OCI-LY3 (cell line): ENCODE measurements at regions not wholly inside any gene's neighbourhood (a gene's known extent, or its start where the extent isn't known, plus 50 kb on each side); places are given as distances from the start of the nearest gene placed in this dataset.

ENCODE experiments used
- H2AFZ ChIP-seq: fragments of 200-600, 300-600 bp; shearing (Covaris generic); 2 replicates; pipeline ENCODE4 v1.6.0; 2014; ENCODE audit warnings: antibody characterized with exemption, low read depth, low read length
- H3K27ac ChIP-seq: fragments of 200-600, 300-600 bp; sonication (generic); 2 replicates; pipeline ENCODE4 v1.5.1; 2014; ENCODE audit warnings: mild to moderate bottlenecking, low read length, moderate library complexity, mixed read lengths
- H3K27me3 ChIP-seq: fragments of 200-600, 300-600 bp; sonication (generic); 2 replicates; pipeline ENCODE4 v1.6.1; 2014; ENCODE audit warnings: low read depth, low read length, mixed read lengths
- H3K36me3 ChIP-seq: fragments of 200-600, 300-600 bp; sonication (generic); replicated peaks from 2 replicates; pipeline ENCODE3; 2014; ENCODE audit warnings: low read depth, low read length, mixed read lengths
- H3K4me1 ChIP-seq: fragments of 300-600, 200-600 bp; sonication (generic); 2 replicates; pipeline ENCODE4 v1.6.1; 2014; ENCODE audit warnings: low read length, mixed read lengths
- H3K4me2 ChIP-seq: fragments of 200-600, 300-600 bp; sonication (generic); 2 replicates; pipeline ENCODE4 v1.6.1; 2014; ENCODE audit warnings: low read length, mixed read lengths
- H3K4me3 ChIP-seq: fragments of 300-600, 200-600 bp; sonication (generic); 2 replicates; pipeline ENCODE4 v1.5.1; 2014; ENCODE audit warnings: antibody characterized with exemption, mild to moderate bottlenecking, low read length, moderate library complexity
- H3K79me2 ChIP-seq: fragments of 300-600, 200-600 bp; shearing (Covaris generic); 2 replicates; pipeline ENCODE4 v1.6.1; 2014; ENCODE audit warnings: mild to moderate bottlenecking, low read length, mixed read lengths
- H3K9ac ChIP-seq: fragments of 300-600, 200-600 bp; shearing (Covaris generic); 2 replicates; pipeline ENCODE4 v1.6.0; 2014; ENCODE audit warnings: mild to moderate bottlenecking, low read length, moderate library complexity
- H3K9me3 ChIP-seq: fragments of 200-600, 300-600 bp; shearing (Covaris generic); 2 replicates; pipeline ENCODE4 v1.6.1; 2014; ENCODE audit warnings: low read length, mixed read lengths; ENCODE audit not compliant: insufficient read depth
- H4K20me1 ChIP-seq: fragments of 200-600, 300-600 bp; sonication (generic); 2 replicates; pipeline ENCODE4 v1.6.1; 2016; ENCODE audit warnings: low read length, mixed read lengths; ENCODE audit not compliant: insufficient read depth
- EZH2phosphoT487 ChIP-seq: fragments of 200-600 bp; shearing (Covaris generic); IDR thresholded peaks from 2 replicates; pipeline ENCODE4 v1.6.1; 2018; ENCODE audit warnings: antibody characterized with exemption, mixed run types, low read depth
- TF ChIP-seq, protein P1 (sequence below): fragments of 200-600, 300-600 bp; sonication (generic); IDR thresholded peaks from 2 replicates; pipeline ENCODE4 v1.5.1; 2014; ENCODE audit warnings: antibody characterized with exemption, low read length, low read depth

DNA sequence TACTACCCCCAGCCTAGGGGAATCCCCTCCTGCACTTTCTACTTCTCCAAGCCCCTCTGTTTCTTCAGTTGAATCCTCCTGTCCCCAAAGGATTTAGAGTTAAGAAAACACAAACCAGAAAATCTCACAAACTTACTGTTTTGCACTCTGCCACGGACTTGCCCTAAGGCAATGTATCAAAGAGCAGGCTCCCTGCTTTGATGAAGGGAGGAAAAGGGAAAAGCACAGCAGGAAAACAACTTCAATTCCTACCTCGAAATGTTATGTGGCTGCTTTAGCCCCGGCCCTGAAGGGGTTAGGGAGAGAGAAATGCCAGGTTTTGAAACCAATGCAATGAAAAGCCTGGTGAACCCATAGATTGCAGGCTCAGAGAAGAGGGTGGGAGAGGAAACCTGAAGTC, 254.7 kb downstream of the MAN2A1 start:
- Histone ChIP-seq H3K79me2 (no peaks in the 10 kb centered on the region), H3K9me3 (no peaks in the 10 kb centered on the region), H3K4me2 (peak overlapping the region; percentile 78), H3K36me3 (no peaks in the 10 kb centered on the region), H2AFZ (peak overlapping the region; percentile 58), H3K27ac (no peak overlapping the region), H3K27me3 (no peaks in the 10 kb centered on the region), H3K9ac (peak overlapping the region; percentile 42), H4K20me1 (no peaks in the 10 kb centered on the region), H3K4me1 (peaks cover 32% of the 10 kb centered on the region), H3K4me3 (peak overlapping the region; percentile 32)
- TF ChIP-seq EZH2phosphoT487, result no peak
- TF ChIP-seq, protein P1, sequence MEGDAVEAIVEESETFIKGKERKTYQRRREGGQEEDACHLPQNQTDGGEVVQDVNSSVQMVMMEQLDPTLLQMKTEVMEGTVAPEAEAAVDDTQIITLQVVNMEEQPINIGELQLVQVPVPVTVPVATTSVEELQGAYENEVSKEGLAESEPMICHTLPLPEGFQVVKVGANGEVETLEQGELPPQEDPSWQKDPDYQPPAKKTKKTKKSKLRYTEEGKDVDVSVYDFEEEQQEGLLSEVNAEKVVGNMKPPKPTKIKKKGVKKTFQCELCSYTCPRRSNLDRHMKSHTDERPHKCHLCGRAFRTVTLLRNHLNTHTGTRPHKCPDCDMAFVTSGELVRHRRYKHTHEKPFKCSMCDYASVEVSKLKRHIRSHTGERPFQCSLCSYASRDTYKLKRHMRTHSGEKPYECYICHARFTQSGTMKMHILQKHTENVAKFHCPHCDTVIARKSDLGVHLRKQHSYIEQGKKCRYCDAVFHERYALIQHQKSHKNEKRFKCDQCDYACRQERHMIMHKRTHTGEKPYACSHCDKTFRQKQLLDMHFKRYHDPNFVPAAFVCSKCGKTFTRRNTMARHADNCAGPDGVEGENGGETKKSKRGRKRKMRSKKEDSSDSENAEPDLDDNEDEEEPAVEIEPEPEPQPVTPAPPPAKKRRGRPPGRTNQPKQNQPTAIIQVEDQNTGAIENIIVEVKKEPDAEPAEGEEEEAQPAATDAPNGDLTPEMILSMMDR, result no peak

DNA sequence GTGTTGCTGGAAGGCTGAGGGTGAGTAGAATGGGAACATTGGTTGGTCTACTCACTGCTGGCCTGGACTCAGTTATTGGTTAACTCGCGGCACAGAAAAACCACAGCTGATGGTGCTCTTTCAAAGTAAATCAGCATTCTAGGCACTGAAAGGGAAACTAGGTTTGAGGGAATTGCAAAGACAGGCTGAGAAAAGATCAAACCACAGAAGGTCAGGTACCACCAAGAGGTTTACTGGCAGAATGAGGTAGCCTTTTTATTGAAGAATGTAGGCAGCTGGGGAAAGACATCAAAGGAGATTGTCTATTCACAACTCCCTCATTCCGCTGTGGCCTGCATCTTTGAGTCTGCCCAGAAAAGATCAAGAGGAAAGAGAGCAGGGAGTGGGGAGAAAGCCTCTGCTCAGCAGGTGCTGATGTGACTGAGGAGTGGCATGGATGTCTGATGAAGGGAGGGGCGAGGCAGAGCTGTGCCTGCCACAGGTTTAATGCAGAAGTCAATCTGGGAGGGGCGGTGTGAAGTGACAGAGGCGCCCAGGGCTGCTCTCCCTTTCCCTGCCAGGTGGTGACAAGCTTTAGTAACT, 255.5 kb downstream of the MAN2A1 start:
- H3K9ac ChIP-seq, result peak overlapping the region; percentile 42; the same call in 1 of the 2 replicates
- no peaks in the 10 kb centered on the region for H4K20me1 ChIP-seq
- H3K27me3 ChIP-seq, result no peaks in the 10 kb centered on the region
- no peaks in the 10 kb centered on the region for H3K9me3 ChIP-seq
- H3K4me3 ChIP-seq, result peak overlapping the region; percentile 32
- H2AFZ ChIP-seq, result peak overlapping the region; percentile 58
- peaks cover 32% of the 10 kb centered on the region for H3K4me1 ChIP-seq
- no peak for TF ChIP-seq EZH2phosphoT487
- TF ChIP-seq, protein P1, result no peak
- no peak overlapping the region for H3K27ac ChIP-seq
- H3K4me2 ChIP-seq, result peak overlapping the region; percentile 78
- no peaks in the 10 kb centered on the region for H3K36me3 ChIP-seq
- no peaks in the 10 kb centered on the region for H3K79me2 ChIP-seq

DNA sequence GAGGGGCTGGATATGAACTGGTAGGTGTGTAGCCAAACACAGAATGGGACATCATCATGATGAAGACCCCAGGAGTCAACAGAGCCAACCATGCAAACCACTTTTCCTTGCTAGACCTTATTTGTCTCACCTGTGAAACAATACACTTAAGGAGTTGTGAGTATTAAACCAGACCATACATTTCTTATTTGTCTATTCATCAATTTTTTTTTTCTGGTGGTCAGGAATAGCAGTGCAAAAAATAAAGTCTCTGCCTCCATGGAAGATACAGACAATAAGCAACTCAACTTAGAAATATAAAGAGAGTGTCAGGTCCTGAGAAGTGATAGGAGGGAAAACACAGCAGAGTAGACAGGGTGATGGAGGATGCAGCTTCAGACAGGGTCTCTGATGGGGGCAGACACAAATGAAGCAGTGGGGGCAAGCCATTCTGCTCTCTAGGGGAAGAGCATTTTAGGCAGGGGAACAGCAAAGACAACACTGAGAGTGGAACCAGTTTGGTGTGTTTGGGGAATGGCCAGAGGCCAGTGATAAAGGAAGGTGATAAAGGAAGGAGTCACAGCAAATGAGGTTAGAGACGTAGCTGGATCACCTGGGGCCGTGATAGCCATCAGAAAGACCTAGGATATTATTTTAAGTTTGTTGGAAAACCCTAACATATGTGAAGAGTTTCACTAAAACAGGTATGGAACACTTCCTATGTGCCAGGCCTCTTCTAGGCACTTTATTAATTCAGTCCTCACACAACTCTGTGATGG, 256.2 kb downstream of the MAN2A1 start:
- Histone ChIP-seq H2AFZ (no peak overlapping the region), H3K79me2 (no peaks in the 10 kb centered on the region), H3K27ac (no peak overlapping the region), H3K9me3 (no peaks in the 10 kb centered on the region), H3K36me3 (no peaks in the 10 kb centered on the region), H3K4me2 (peak overlapping the region; percentile 78; the same call in 1 of the 2 replicates), H3K27me3 (no peaks in the 10 kb centered on the region), H4K20me1 (no peaks in the 10 kb centered on the region), H3K9ac (no peak overlapping the region), H3K4me1 (peaks cover 32% of the 10 kb centered on the region), H3K4me3 (no peak overlapping the region)
- TF ChIP-seq, protein P1, result no peak
- no peak for TF ChIP-seq EZH2phosphoT487

DNA sequence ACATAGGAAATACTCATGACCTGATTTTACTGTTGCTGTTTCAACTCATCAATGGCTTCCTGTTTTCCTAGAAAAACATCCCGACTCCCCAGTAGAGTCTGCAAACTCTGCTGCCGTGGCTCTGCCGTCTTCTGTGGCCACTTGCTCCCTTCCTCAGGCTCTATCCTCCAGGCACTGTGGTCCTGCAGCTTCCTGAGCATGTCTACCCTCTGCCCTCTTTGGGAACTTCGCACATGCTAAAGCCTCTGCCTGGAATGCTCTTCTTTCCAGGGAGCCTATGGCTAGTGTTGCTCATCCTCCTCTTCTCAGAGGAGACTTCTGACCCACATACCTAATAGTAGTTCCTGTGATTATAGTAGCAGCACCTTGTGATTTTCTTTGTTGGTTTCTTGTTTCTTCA, 256.9 kb downstream of the MAN2A1 start:
- Histone ChIP-seq H4K20me1 (no peaks in the 10 kb centered on the region), H3K4me3 (no peak overlapping the region), H3K4me2 (no peak overlapping the region), H3K9ac (no peak overlapping the region), H3K9me3 (no peaks in the 10 kb centered on the region), H3K79me2 (no peaks in the 10 kb centered on the region), H3K4me1 (peaks cover 31% of the 10 kb centered on the region), H3K27me3 (no peaks in the 10 kb centered on the region), H3K36me3 (no peaks in the 10 kb centered on the region), H2AFZ (no peak overlapping the region), H3K27ac (no peak overlapping the region)
- TF ChIP-seq, protein P1, result no peak
- no peak for TF ChIP-seq EZH2phosphoT487
